A673 (cell line): ENCODE measurements at regions not wholly inside any gene's neighbourhood (a gene's known extent, or its start where the extent isn't known, plus 50 kb on each side); places are given as distances from the start of the nearest gene placed in this dataset.

Experiments used
- BruUV-seq: library from RNA; stranded (reverse); fragments of 400-500 nt; replicated peaks from 2 replicates; lab custom pipeline; 2021; lab: Mats Ljungman, UMichigan
- CTCF ChIA-PET: fragments of 300-600 bp; sonication (Branson Sonifier 250); formaldehyde crosslinking; loops from one replicate; lab custom pipeline; 2022; ENCODE audit warnings: antibody characterized with exemption; lab: Charles Lee
- POLR2A ChIA-PET: fragments of 300-600 bp; sonication (Branson Sonifier 250); formaldehyde crosslinking; loops from one replicate; lab custom pipeline; 2022; ENCODE audit warnings: antibody characterized with exemption; ENCODE audit not compliant: low non-redundant PET; lab: Charles Lee
- DNase-seq: peaks from one replicate; pipeline ENCODE4 v3.0.0-alpha.2; 2015; ENCODE audit warnings: low spot score
- H3K27ac ChIP-seq: fragments of 200-600 bp; sonication (generic); 2 replicates; pipeline ENCODE4 v1.5.1; 2016; ENCODE audit warnings: mixed run types, low read depth, mild to moderate bottlenecking, mixed read lengths, antibody characterized with exemption, low read length; ENCODE audit not compliant: poor library complexity, severe bottlenecking
- H3K27me3 ChIP-seq: fragments of 200-600 bp; sonication (generic); replicated peaks from 2 replicates; pipeline ENCODE4 v1.6.1; 2017; ENCODE audit warnings: mixed run types, low read depth, mild to moderate bottlenecking, mixed read lengths, antibody characterized with exemption, low read length; ENCODE audit not compliant: insufficient read depth, poor library complexity
- H3K36me3 ChIP-seq: fragments of 200-600 bp; sonication (generic); 2 replicates; pipeline ENCODE4 v1.6.1; 2016; ENCODE audit warnings: mixed run types, mild to moderate bottlenecking, mixed read lengths, antibody characterized with exemption, low read length; ENCODE audit not compliant: insufficient read depth, poor library complexity, severe bottlenecking
- H3K4me1 ChIP-seq: fragments of 200-600 bp; sonication (generic); 2 replicates; pipeline ENCODE4 v1.6.1; 2017; ENCODE audit warnings: mixed run types, mild to moderate bottlenecking, mixed read lengths, antibody characterized with exemption, low read length; ENCODE audit not compliant: insufficient read depth, poor library complexity, severe bottlenecking
- H3K4me3 ChIP-seq: fragments of 200-600 bp; sonication (generic); 2 replicates; pipeline ENCODE4 v1.5.1; 2016; ENCODE audit warnings: low read depth, mixed run types, mild to moderate bottlenecking, mixed read lengths, low read length; ENCODE audit not compliant: poor library complexity, severe bottlenecking
- H3K9me3 ChIP-seq: fragments of 200-600 bp; sonication (generic); 2 replicates; pipeline ENCODE4 v1.6.1; 2016; ENCODE audit warnings: mixed run types, low read depth, mild to moderate bottlenecking, mixed read lengths, antibody characterized with exemption, low read length; ENCODE audit not compliant: poor library complexity, severe bottlenecking
- EZH2 ChIP-seq: fragments of 200-600 bp; sonication (generic); IDR thresholded peaks from 2 replicates; pipeline ENCODE4 v1.6.1; 2017; ENCODE audit warnings: borderline replicate concordance, low read depth, mild to moderate bottlenecking, mixed read lengths, antibody characterized with exemption, low read length; ENCODE audit not compliant: poor library complexity, severe bottlenecking
- intact Hi-C: fragments of 100-400 bp; cut with micrococcal nuclease; formaldehyde crosslinking; loops from one replicate; pipeline ENCODE4 v1.10.0; 2022; ENCODE audit not compliant: unreplicated experiment
- TF ChIP-seq, protein P1 (sequence below): fragments of 300-800, 200-600 bp; sonication (generic); conservative IDR thresholded peaks from 2 replicates; pipeline ENCODE4 v1.5.1; 2017; ENCODE audit warnings: low read depth, mild to moderate bottlenecking, antibody characterized with exemption, low read length, moderate library complexity, mixed read lengths

DNA sequence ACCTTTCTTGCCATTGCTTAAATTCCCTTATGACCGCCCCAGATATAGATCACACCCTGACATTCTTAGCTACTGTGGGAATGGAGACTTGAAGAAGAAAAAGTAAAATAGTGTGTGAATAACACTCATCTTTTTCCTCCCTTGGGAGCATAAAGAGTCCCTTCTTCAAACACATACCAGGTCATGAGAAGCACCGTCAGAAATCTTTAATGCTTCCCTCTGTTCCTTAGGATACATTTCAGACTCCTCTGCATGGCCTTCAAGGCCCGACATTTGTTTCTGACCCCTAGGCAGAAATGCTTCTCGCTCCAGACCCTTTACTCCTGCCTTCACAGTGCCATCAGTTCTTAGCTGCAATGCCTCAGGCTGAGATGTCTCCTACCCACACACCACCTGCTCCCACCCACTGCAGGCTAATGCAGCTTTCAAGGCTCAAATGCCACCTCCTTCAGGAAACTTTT is 143.8 kb upstream of the IL12A start:
- ChIA-PET POLR2A (no interaction called here), CTCF (no interaction called here)
- intact Hi-C loops: no loop called here
- no peaks in the 10 kb centered on the region for H3K27me3 ChIP-seq
- DNase-seq: no peak
- no peak overlapping the region for H3K4me3 ChIP-seq
- H3K27ac ChIP-seq: no peak overlapping the region
- H3K9me3 ChIP-seq: no peaks in the 10 kb centered on the region
- no peak for TF ChIP-seq EZH2
- TF ChIP-seq, protein P1, sequence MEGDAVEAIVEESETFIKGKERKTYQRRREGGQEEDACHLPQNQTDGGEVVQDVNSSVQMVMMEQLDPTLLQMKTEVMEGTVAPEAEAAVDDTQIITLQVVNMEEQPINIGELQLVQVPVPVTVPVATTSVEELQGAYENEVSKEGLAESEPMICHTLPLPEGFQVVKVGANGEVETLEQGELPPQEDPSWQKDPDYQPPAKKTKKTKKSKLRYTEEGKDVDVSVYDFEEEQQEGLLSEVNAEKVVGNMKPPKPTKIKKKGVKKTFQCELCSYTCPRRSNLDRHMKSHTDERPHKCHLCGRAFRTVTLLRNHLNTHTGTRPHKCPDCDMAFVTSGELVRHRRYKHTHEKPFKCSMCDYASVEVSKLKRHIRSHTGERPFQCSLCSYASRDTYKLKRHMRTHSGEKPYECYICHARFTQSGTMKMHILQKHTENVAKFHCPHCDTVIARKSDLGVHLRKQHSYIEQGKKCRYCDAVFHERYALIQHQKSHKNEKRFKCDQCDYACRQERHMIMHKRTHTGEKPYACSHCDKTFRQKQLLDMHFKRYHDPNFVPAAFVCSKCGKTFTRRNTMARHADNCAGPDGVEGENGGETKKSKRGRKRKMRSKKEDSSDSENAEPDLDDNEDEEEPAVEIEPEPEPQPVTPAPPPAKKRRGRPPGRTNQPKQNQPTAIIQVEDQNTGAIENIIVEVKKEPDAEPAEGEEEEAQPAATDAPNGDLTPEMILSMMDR: no peak
- BruUV-seq: no TSS peak
- no peaks in the 10 kb centered on the region for H3K36me3 ChIP-seq
- H3K4me1 ChIP-seq: no peaks in the 10 kb centered on the region

DNA sequence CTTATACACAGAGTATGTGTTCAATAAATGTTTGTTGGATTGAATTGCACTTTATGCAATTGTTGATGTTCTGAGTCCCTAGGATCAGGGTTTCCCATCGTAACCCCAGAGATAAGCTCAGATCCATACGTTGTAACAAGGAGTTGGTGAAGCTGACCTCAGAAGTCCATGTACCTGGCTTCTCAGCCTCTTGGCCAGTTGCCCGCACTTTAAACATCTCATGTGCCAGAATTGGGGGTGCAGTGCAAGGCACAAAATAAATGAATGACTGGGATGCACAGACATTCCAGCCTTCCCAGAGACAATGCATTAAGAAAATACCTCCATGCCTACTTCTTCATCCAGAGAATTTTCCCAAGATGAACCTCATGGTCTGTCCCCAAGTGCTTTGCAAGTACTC is 142.9 kb upstream of the IL12A start:
- Histone ChIP-seq H3K36me3 (no peaks in the 10 kb centered on the region), H3K27me3 (no peaks in the 10 kb centered on the region), H3K4me3 (no peak overlapping the region), H3K27ac (no peak overlapping the region), H3K4me1 (no peaks in the 10 kb centered on the region), H3K9me3 (no peaks in the 10 kb centered on the region)
- TF ChIP-seq, protein P1: no peak
- no peak for DNase-seq
- intact Hi-C loops: no loop called here
- ChIA-PET CTCF (no interaction called here), POLR2A (no interaction called here)
- no TSS peak for BruUV-seq

DNA sequence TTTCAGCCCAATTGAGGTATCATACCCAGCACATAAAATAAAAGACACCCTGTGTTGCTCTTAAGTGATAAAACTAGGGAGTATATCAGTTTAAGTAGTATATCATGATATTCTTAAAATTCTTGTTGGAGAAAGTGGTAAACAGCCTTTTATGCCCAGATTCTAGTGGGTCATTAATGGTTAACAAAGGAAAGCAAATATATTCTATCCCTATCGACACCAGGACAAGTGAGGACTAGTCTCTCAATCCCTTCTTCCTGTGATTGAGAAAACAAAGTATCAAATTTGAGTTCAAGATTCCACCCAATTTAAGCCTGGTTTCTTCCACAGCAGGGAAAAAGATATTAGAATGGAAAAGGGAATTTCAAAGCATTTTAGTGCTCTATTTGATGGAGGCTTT is 142.4 kb upstream of the IL12A start:
- POLR2A ChIA-PET: no interaction called here
- CTCF ChIA-PET: no interaction called here
- intact Hi-C loops: no loop called here

More for the DNA sequence above, 142.4 kb upstream of the IL12A start:
- no peak for DNase-seq
- Histone ChIP-seq H3K9me3 (no peaks in the 10 kb centered on the region), H3K4me1 (no peaks in the 10 kb centered on the region), H3K27ac (no peak overlapping the region), H3K4me3 (no peak overlapping the region), H3K36me3 (no peaks in the 10 kb centered on the region), H3K27me3 (no peaks in the 10 kb centered on the region)
- BruUV-seq: no TSS peak
- TF ChIP-seq, protein P1: no peak
- TF ChIP-seq EZH2: no peak
